Neuronal stem cell (in vitro differentiated cells): ENCODE measurements at regions not wholly inside any gene's neighbourhood (a gene's known extent, or its start where the extent isn't known, plus 50 kb on each side); places are given as distances from the start of the nearest gene placed in this dataset.

ENCODE experiments used
- DNase-seq: peaks from one replicate; pipeline ENCODE4 v3.0.0-alpha.2; 2013; ENCODE audit warnings: low spot score
- H2AFZ ChIP-seq: one replicate; pipeline ENCODE4 v1.6.1; 2013; ENCODE audit warnings: mild to moderate bottlenecking, low read length, inconsistent platforms
- H2AK5ac ChIP-seq: 2 replicates; pipeline ENCODE4 v1.6.1; 2013; ENCODE audit warnings: low read depth, mild to moderate bottlenecking, inconsistent platforms, low read length, moderate library complexity, mixed read lengths
- H2BK120ac ChIP-seq: 2 replicates; pipeline ENCODE4 v1.6.1; 2013; ENCODE audit warnings: low read depth, mild to moderate bottlenecking, inconsistent platforms, low read length, moderate library complexity, mixed read lengths
- H2BK12ac ChIP-seq: one replicate; pipeline ENCODE4 v1.6.1; 2013; ENCODE audit warnings: low read length, inconsistent platforms
- H2BK15ac ChIP-seq: 2 replicates; pipeline ENCODE4 v1.6.1; 2013; ENCODE audit warnings: mild to moderate bottlenecking, low read length, inconsistent platforms, mixed read lengths
- H2BK5ac ChIP-seq: one replicate; pipeline ENCODE4 v1.6.1; 2013; ENCODE audit warnings: inconsistent platforms, mild to moderate bottlenecking, low read length, moderate library complexity
- H3K14ac ChIP-seq: one replicate; pipeline ENCODE4 v1.6.1; 2013; ENCODE audit warnings: low read length, inconsistent platforms
- H3K18ac ChIP-seq: 2 replicates; pipeline ENCODE4 v1.6.1; 2013; ENCODE audit warnings: low read length, inconsistent platforms
- H3K23ac ChIP-seq: 2 replicates; pipeline ENCODE4 v1.6.1; 2013; ENCODE audit warnings: low read depth, mild to moderate bottlenecking, mixed read lengths, low read length, inconsistent platforms; ENCODE audit not compliant: poor library complexity
- H3K27ac ChIP-seq: replicated peaks from 3 replicates; pipeline ENCODE4 v1.5.1; 2013; ENCODE audit warnings: low read length, inconsistent platforms
- H3K27me3 ChIP-seq, 3 experiments: 2 replicates each; pipeline ENCODE4 v1.6.1; 2013; ENCODE audit warnings: low read length in 3 of 3, mild to moderate bottlenecking in 2 of 3, inconsistent platforms in 1 of 3, low read depth in 1 of 3, mixed read lengths in 1 of 3, moderate library complexity in 1 of 3; ENCODE audit not compliant: control insufficient read depth in 3 of 3, insufficient read depth in 3 of 3
- H3K36me3 ChIP-seq, 2 donors: replicated peaks in 1 of 2; 2 replicates each; pipeline ENCODE4 v1.6.1; 2013; ENCODE audit warnings: low read length in 2 of 2; ENCODE audit not compliant: control insufficient read depth in 2 of 2, insufficient read depth in 2 of 2
- H3K4ac ChIP-seq: 2 replicates; pipeline ENCODE4 v1.6.1; 2013; ENCODE audit warnings: inconsistent platforms, mild to moderate bottlenecking, low read length, moderate library complexity
- H3K4me1 ChIP-seq, 2 donors: 1 replicate in 1 of 2; 2 replicates in 1 of 2; pipeline ENCODE4 v1.6.1; 2013; ENCODE audit warnings: low read length in 2 of 2, low read depth in 1 of 2; ENCODE audit not compliant: control insufficient read depth in 2 of 2, insufficient read depth in 1 of 2
- H3K4me2 ChIP-seq: one replicate; pipeline ENCODE4 v1.6.1; 2013; ENCODE audit warnings: mild to moderate bottlenecking, low read length, inconsistent platforms; ENCODE audit not compliant: insufficient read depth, poor library complexity, severe bottlenecking
- H3K4me3 ChIP-seq, 2 donors: 2 replicates each; pipeline ENCODE4 v1.5.1; 2013; ENCODE audit warnings: low read length in 2 of 2, mild to moderate bottlenecking in 2 of 2, inconsistent platforms in 1 of 2, moderate library complexity in 1 of 2
- H3K79me1 ChIP-seq: one replicate; pipeline ENCODE4 v1.6.1; 2013; ENCODE audit warnings: low read depth, mild to moderate bottlenecking, inconsistent platforms, low read length, moderate library complexity
- H3K9ac ChIP-seq: one replicate; pipeline ENCODE4 v1.6.1; 2013; ENCODE audit warnings: mild to moderate bottlenecking, low read depth, low read length, inconsistent platforms; ENCODE audit not compliant: poor library complexity
- H3K9me3 ChIP-seq, 2 donors: replicated peaks in 1 of 2; 2 replicates each; pipeline versions ENCODE3 to v1.6.1; 2013; ENCODE audit warnings: low read length in 2 of 2, mild to moderate bottlenecking in 2 of 2, inconsistent platforms in 1 of 2, low read depth in 1 of 2, mixed read lengths in 1 of 2, moderate library complexity in 1 of 2; ENCODE audit not compliant: control insufficient read depth in 2 of 2, insufficient read depth in 1 of 2
- H4K8ac ChIP-seq: one replicate; pipeline ENCODE4 v1.6.1; 2013; ENCODE audit warnings: low read depth, mild to moderate bottlenecking, inconsistent platforms, low read length, moderate library complexity
- H4K91ac ChIP-seq: one replicate; pipeline ENCODE4 v1.6.1; 2013; ENCODE audit warnings: low read length, low read depth, mild to moderate bottlenecking, inconsistent platforms; ENCODE audit not compliant: poor library complexity
- WGBS, 2 donors: extraction: QIAGEN DNeasy Blood & Tissue Kit; methylation state at CpG; one replicate each; pipeline ENCODE4 v1.1.7; 2013; ENCODE audit warnings: missing lambda C conversion rate in 2 of 2, mixed read lengths in 1 of 2; ENCODE audit not compliant: insufficient read length in 2 of 2, insufficient replicate concordance in 1 of 2; ENCODE audit errors: extremely low coverage in 2 of 2; 5-methylcytosine and 5-hydroxymethylcytosine counted together

DNA sequence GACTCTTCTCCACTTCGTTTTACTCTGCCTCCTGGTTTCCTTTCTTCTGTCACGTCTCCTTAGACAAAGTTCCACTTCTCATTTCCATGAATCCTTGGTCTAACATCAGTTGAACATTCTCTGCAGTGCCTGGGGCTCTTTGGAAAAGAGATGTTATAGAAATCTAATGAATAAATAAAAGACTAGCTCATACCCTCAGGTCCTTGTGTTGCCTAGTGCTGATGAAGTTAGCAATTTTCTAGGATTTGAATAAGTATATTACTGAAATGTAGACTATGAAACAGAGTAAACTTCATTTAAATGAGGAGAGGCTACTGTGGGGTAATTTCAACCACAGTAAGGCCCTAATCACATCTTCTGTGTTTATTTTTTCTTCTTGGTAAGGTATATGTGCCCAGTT is 146.9 kb upstream of the CADPS start:
- no CpG with 5 or more reads among the region's 2 CpGs for WGBS, 2 donors
- no peak overlapping the region for H2BK12ac ChIP-seq
- no peak overlapping the region for H3K9ac ChIP-seq

DNA sequence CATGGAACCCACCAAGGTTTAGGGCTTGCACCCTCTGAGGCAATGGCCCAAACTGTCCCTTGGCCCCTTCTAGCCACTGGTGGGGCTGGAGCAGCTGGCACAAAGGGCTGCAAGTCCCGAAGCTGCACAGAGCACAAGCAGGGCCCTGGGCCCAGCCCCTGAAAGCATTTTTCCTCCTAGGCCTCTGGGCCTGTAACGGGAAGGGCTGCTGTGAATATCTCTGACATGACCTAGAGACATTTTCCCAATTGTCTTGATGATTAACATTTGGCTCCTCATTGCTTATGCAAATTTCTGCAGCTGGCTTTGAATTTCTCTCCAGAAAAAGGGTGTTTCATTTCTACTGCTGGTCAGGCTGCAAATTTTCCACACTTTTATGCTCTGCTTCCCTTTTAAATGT is 151.5 kb upstream of the CADPS start:
- Histone ChIP-seq H3K4me1 (no peaks in the 10 kb centered on the region), H4K8ac (no peak overlapping the region), H2AK5ac (no peak overlapping the region), H2BK15ac (no peak overlapping the region), H2AFZ (no peak overlapping the region), H3K9ac (no peak overlapping the region), H2BK5ac (no peak overlapping the region), H3K14ac (no peak overlapping the region), H3K18ac (peak overlapping the region; percentile 74), H3K4ac (no peak overlapping the region), H2BK12ac (no peak overlapping the region), H3K27ac (no peak overlapping the region), H3K4me2 (no peak overlapping the region), H3K79me1 (no peaks in the 10 kb centered on the region), H3K27me3 (no peaks in the 10 kb centered on the region), H3K9me3 (no peaks in the 10 kb centered on the region), H2BK120ac (no peak overlapping the region), H3K23ac (no peak overlapping the region), H3K36me3 (no peaks in the 10 kb centered on the region), H4K91ac (no peak overlapping the region), H3K4me3 (no peak overlapping the region)
- no peak for DNase-seq
- no CpG with 5 or more reads among the region's 2 CpGs for WGBS, 2 donors

More for the DNA sequence above, 146.9 kb upstream of the CADPS start:
- peak overlapping the region; percentile 18 for H3K4me2 ChIP-seq
- H3K36me3 ChIP-seq, result no peaks in the 10 kb centered on the region
- H3K18ac ChIP-seq, result no peak overlapping the region
- H3K23ac ChIP-seq, result no peak overlapping the region
- no peak overlapping the region for H3K14ac ChIP-seq
- H2BK120ac ChIP-seq, result no peak overlapping the region
- no peak overlapping the region for H2AK5ac ChIP-seq
- H4K91ac ChIP-seq, result no peak overlapping the region
- no peaks in the 10 kb centered on the region for H3K9me3 ChIP-seq
- H3K4me3 ChIP-seq, result no peak overlapping the region
- H3K4ac ChIP-seq, result no peak overlapping the region
- H2AFZ ChIP-seq, result no peak overlapping the region
- no peaks in the 10 kb centered on the region for H3K79me1 ChIP-seq
- H3K27me3 ChIP-seq, result no peaks in the 10 kb centered on the region
- H4K8ac ChIP-seq, result no peak overlapping the region
- H3K4me1 ChIP-seq, result no peaks in the 10 kb centered on the region
- no peak overlapping the region for H2BK5ac ChIP-seq
- DNase-seq, result no peak
- H2BK15ac ChIP-seq, result no peak overlapping the region
- H3K27ac ChIP-seq, result no peak overlapping the region

GRCh38 chr3:63029326-63029725 is 154.1 kb upstream of the CADPS start:
- H3K18ac ChIP-seq, result no peak overlapping the region
- no peak overlapping the region for H3K27ac ChIP-seq
- no peak overlapping the region for H3K14ac ChIP-seq
- no peak overlapping the region for H3K4me2 ChIP-seq
- H2BK12ac ChIP-seq, result no peak overlapping the region
- no peak overlapping the region for H2BK120ac ChIP-seq
- no peaks in the 10 kb centered on the region for H3K27me3 ChIP-seq
- no peak overlapping the region for H3K23ac ChIP-seq
- no peak overlapping the region for H3K4ac ChIP-seq
- H2BK5ac ChIP-seq, result no peak overlapping the region
- no peak overlapping the region for H4K8ac ChIP-seq
- no peak overlapping the region for H2AFZ ChIP-seq
- no peaks in the 10 kb centered on the region for H3K4me1 ChIP-seq
- no peak overlapping the region for H3K9ac ChIP-seq
- no CpG with 5 or more reads among the region's 3 CpGs for WGBS, 2 donors
- H3K9me3 ChIP-seq, result no peaks in the 10 kb centered on the region
- no peak overlapping the region for H3K4me3 ChIP-seq
- no peaks in the 10 kb centered on the region for H3K79me1 ChIP-seq
- H2BK15ac ChIP-seq, result no peak overlapping the region
- H3K36me3 ChIP-seq, result no peaks in the 10 kb centered on the region
- no peak overlapping the region for H4K91ac ChIP-seq
- no peak overlapping the region for H2AK5ac ChIP-seq
- no peak for DNase-seq

GRCh38 chr3:63029921-63030320 is 154.7 kb upstream of the CADPS start:
- H4K8ac ChIP-seq, result no peak overlapping the region
- no peak overlapping the region for H2AK5ac ChIP-seq
- no peak overlapping the region for H2BK15ac ChIP-seq
- H3K4me2 ChIP-seq, result no peak overlapping the region
- no peak overlapping the region for H3K27ac ChIP-seq
- WGBS, 2 donors, result no CpG with 5 or more reads among the region's 1 CpG
- no peak overlapping the region for H3K18ac ChIP-seq
- DNase-seq, result no peak
- H3K4me1 ChIP-seq, result no peaks in the 10 kb centered on the region
- no peak overlapping the region for H2AFZ ChIP-seq
- H3K14ac ChIP-seq, result no peak overlapping the region
- H3K23ac ChIP-seq, result no peak overlapping the region
- H2BK12ac ChIP-seq, result no peak overlapping the region
- H2BK5ac ChIP-seq, result no peak overlapping the region
- no peaks in the 10 kb centered on the region for H3K27me3 ChIP-seq
- H4K91ac ChIP-seq, result no peak overlapping the region
- H3K4ac ChIP-seq, result no peak overlapping the region
- H3K4me3 ChIP-seq, result no peak overlapping the region
- H3K36me3 ChIP-seq, result no peaks in the 10 kb centered on the region
- H3K9ac ChIP-seq, result no peak overlapping the region
- no peaks in the 10 kb centered on the region for H3K9me3 ChIP-seq
- H3K79me1 ChIP-seq, result no peaks in the 10 kb centered on the region
- no peak overlapping the region for H2BK120ac ChIP-seq
